Activated naive CD8-positive, alpha-beta T cell treated with anti-CD3 and anti-CD28 coated beads, Interleukin-2, amount 10 ng/mL, durations not matched to agents 7 days and 5 days (primary cell): ENCODE measurements at regions not wholly inside any gene's neighbourhood (a gene's known extent, or its start where the extent isn't known, plus 50 kb on each side); places are given as distances from the start of the nearest gene placed in this dataset.
"Not testable (repeated sequence)": the region's sequence is repeated elsewhere in the genome, so short reads cannot be mapped to it uniquely, and the experiment has no call there.

Experiments used
- ATAC-seq: fragments of 150-1000 bp; cut with Tn5 transposase; one replicate; pipeline ENCODE4 v1.10.0; 2021; ENCODE audit warnings: low read depth, moderate library complexity
- POLR2A ChIA-PET: fragments of 350-600 bp; sonication (Branson Sonifier 250); formaldehyde crosslinking; loops from one replicate; lab custom pipeline; 2021; ENCODE audit warnings: antibody characterized with exemption; lab: Charles Lee
- DNase-seq: peaks from one replicate; pipeline ENCODE4 v3.0.0; 2021
- H3K27ac Mint-ChIP-seq: one replicate; pipeline ENCODE4 v1.8.0; 2022; ENCODE audit warnings: mild to moderate bottlenecking, mixed read lengths
- H3K27me3 Mint-ChIP-seq: one replicate; pipeline ENCODE4 v1.8.0; 2022; ENCODE audit warnings: mild to moderate bottlenecking, moderate library complexity, mixed read lengths
- H3K36me3 Mint-ChIP-seq: one replicate; pipeline ENCODE4 v1.8.0; 2021; ENCODE audit warnings: mild to moderate bottlenecking, mixed read lengths
- H3K4me1 Mint-ChIP-seq: one replicate; pipeline ENCODE4 v1.8.0; 2021; ENCODE audit warnings: mixed read lengths
- H3K4me3 Mint-ChIP-seq: one replicate; pipeline ENCODE4 v1.8.0; 2022; ENCODE audit warnings: mild to moderate bottlenecking, moderate library complexity, mixed read lengths
- H3K9me3 Mint-ChIP-seq: one replicate; pipeline ENCODE4 v1.8.0; 2021; ENCODE audit warnings: mixed read lengths

GRCh38 chr6:112909781-112910180, 562.7 kb downstream of the RFPL4B start:
- no peaks in the 10 kb centered on the region for H3K9me3 Mint-ChIP-seq
- H3K27ac Mint-ChIP-seq: no peak overlapping the region
- no peaks in the 10 kb centered on the region for H3K36me3 Mint-ChIP-seq
- H3K27me3 Mint-ChIP-seq: no peaks in the 10 kb centered on the region
- DNase-seq (no peak), ATAC-seq (no peak)
- no peak overlapping the region for H3K4me3 Mint-ChIP-seq
- no peaks in the 10 kb centered on the region for H3K4me1 Mint-ChIP-seq
- POLR2A ChIA-PET: no interaction called here

DNA sequence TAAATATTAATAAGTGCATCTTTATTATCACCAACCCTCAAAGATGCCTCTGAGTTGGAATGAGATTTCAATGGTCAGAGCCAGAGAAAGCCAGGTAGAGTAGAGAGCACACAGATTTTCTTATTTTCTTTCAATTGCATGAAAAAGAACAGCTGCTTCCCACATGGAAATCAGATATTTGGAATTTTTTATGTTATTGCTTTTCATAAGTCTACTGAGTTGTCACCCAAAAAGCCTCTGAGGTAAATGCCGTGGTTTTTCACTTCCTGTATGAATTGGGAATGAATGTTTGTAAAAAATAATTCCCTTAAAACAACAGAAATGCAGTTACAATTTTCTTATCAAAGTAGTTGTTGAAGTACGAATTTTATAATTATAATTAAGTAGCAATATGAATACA, 563.1 kb downstream of the RFPL4B start:
- ATAC-seq: no peak

DNA sequence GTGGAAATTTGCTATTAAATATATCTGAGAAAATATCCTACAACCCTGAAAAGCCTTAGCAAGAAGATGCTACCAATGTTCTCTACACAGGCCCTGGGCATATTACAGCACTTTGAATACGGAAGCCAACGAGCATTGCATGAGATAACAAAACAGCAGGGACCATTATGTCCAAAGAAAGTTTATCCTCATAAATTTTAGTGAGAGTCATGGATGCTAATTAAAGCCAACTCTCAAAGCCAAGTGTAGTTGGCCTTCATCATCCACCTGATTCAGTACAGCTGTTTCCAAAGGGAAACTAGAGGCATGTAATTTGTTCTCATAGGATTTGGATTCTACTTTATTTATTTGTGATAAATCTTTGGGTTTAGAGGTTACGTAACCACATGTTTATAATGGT, 564.8 kb downstream of the RFPL4B start:
- Mint-ChIP-seq H3K4me3 (no peak overlapping the region), H3K27me3 (no peaks in the 10 kb centered on the region), H3K27ac (no peak overlapping the region), H3K9me3 (no peaks in the 10 kb centered on the region), H3K4me1 (no peaks in the 10 kb centered on the region), H3K36me3 (no peaks in the 10 kb centered on the region)
- ATAC-seq (no peak), DNase-seq (no peak)
- POLR2A ChIA-PET: no interaction called here

More for the DNA sequence above, 563.1 kb downstream of the RFPL4B start:
- Mint-ChIP-seq H3K4me3 (no peak overlapping the region), H3K9me3 (no peaks in the 10 kb centered on the region), H3K4me1 (no peaks in the 10 kb centered on the region), H3K27me3 (no peaks in the 10 kb centered on the region), H3K36me3 (no peaks in the 10 kb centered on the region), H3K27ac (no peak overlapping the region)
- no peak for DNase-seq
- POLR2A ChIA-PET: no interaction called here

DNA sequence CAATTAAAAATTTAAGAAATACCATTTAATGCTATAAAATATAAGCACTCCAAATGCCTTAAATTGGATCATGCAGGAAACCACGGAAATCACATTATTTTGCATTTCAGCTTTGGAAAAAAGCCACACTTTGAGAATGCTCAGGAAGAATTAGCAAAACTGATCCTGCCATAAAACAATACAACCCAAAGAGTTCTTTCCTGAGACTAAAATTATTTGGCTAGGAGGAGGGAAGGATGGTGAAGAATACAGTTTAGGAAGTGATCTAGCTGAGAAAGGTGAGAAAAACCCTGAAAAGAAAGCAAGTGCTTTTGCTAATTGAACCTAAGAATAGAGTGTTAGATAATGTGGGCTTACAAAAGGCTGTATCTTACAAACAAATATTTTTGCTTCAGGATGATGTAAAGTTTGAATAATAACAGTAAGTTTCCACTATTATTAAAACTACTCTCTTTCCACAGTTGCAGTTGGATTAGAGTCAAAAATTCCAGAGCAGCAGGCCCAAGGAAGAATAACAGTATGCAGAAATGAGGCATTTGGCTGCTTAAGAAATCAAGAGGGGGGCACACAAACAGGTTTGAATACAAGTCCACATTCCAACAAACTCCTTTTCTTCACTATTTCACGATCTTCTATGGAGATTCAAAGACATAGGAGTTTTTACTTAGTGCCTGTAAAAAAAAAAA, 565.4 kb downstream of the RFPL4B start:
- no peak for ATAC-seq
- Mint-ChIP-seq H3K4me3 (no peak overlapping the region), H3K36me3 (no peaks in the 10 kb centered on the region), H3K27ac (no peak overlapping the region), H3K27me3 (no peaks in the 10 kb centered on the region), H3K9me3 (no peaks in the 10 kb centered on the region), H3K4me1 (no peaks in the 10 kb centered on the region)
- POLR2A ChIA-PET: no interaction called here
- DNase-seq: no peak

GRCh38 chr6:112919744-112920143, 572.6 kb downstream of the RFPL4B start:
- DNase-seq, POLR2A ChIA-PET, H3K36me3 Mint-ChIP-seq, H3K4me3 Mint-ChIP-seq, H3K4me1 Mint-ChIP-seq, ATAC-seq, H3K27ac Mint-ChIP-seq, H3K9me3 Mint-ChIP-seq, H3K27me3 Mint-ChIP-seq: not testable (repeated sequence)

- no peak for DNase-seq
- POLR2A ChIA-PET: no interaction called here
- no peaks in the 10 kb centered on the region for H3K27me3 Mint-ChIP-seq
- ATAC-seq: no peak
- H3K27ac Mint-ChIP-seq: no peak overlapping the region
- H3K4me3 Mint-ChIP-seq: no peak overlapping the region
- H3K36me3 Mint-ChIP-seq: no peaks in the 10 kb centered on the region
- H3K9me3 Mint-ChIP-seq: peaks cover 3% of the 10 kb centered on the region
- H3K4me1 Mint-ChIP-seq: no peaks in the 10 kb centered on the region
Observed at GRCh38 chr6:112920994-112921393, 573.9 kb downstream of the RFPL4B start.

GRCh38 chr6:112923940-112924587, 576.9 kb downstream of the RFPL4B start:
- Mint-ChIP-seq H3K36me3 (no peaks in the 10 kb centered on the region), H3K4me3 (no peak overlapping the region), H3K9me3 (peaks cover 3% of the 10 kb centered on the region), H3K27me3 (no peaks in the 10 kb centered on the region), H3K27ac (no peak overlapping the region), H3K4me1 (no peaks in the 10 kb centered on the region)
- DNase-seq (no peak), ATAC-seq (no peak)
- POLR2A ChIA-PET: no interaction called here

- H3K4me3 Mint-ChIP-seq: no peak overlapping the region
- ATAC-seq (no peak), DNase-seq (no peak)
- POLR2A ChIA-PET: no interaction called here
- H3K4me1 Mint-ChIP-seq: no peaks in the 10 kb centered on the region
- no peaks in the 10 kb centered on the region for H3K27me3 Mint-ChIP-seq
- peaks cover 1% of the 10 kb centered on the region for H3K9me3 Mint-ChIP-seq
- no peaks in the 10 kb centered on the region for H3K36me3 Mint-ChIP-seq
- no peak overlapping the region for H3K27ac Mint-ChIP-seq
Observed at GRCh38 chr6:112925702-112926101, 578.6 kb downstream of the RFPL4B start.

- H3K4me3 Mint-ChIP-seq: no peak overlapping the region
- no peaks in the 10 kb centered on the region for H3K36me3 Mint-ChIP-seq
- POLR2A ChIA-PET: no interaction called here
- H3K27me3 Mint-ChIP-seq: no peaks in the 10 kb centered on the region
- DNase-seq (no peak), ATAC-seq (no peak)
- H3K9me3 Mint-ChIP-seq: no peaks in the 10 kb centered on the region
- H3K4me1 Mint-ChIP-seq: no peaks in the 10 kb centered on the region
- no peak overlapping the region for H3K27ac Mint-ChIP-seq
Observed at GRCh38 chr6:112927641-112928320, 580.7 kb downstream of the RFPL4B start.

DNA sequence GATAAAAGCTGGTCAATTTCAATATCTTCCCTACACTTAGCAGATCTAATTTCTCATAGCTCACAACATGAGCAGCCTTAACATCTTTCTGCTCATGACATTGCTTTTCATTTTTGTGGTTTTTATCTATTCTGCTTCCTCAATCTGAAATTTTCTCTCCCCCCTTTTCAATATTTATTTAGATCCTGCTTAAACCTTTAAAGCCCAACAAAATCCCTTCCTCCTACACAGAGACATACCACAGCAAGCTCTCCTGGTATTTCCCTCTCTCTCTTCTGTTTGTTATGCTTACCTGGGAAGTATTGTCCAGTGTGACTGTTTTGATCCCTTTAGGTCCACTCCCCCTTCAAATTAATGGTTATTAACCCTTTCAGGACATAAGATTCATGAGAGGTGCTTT, 582.5 kb downstream of the RFPL4B start:
- POLR2A ChIA-PET: no interaction called here
- Mint-ChIP-seq H3K27ac (no peak overlapping the region), H3K9me3 (no peaks in the 10 kb centered on the region), H3K27me3 (no peaks in the 10 kb centered on the region), H3K36me3 (no peaks in the 10 kb centered on the region), H3K4me1 (no peaks in the 10 kb centered on the region), H3K4me3 (no peak overlapping the region)
- no peak for DNase-seq
- ATAC-seq: no peak

DNA sequence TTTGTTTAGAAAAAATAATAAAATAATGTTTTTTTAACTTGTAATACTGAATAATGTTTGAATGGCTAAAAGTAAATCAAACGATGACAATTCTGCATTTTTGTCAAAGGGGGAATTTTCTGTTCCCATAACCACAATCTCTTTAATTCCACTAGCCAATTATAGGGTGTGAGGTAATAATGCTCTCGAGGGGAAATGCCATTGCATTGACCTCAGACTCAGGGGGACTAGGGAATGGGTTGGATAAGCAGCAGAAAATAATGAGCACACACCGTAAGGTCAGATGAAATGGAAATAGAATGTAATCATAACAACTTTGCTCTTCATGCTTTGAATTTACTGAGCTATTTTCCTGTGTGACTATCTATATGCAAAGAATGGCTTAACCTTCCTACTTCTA, 584.7 kb downstream of the RFPL4B start:
- DNase-seq: no peak
- POLR2A ChIA-PET: no interaction called here
- no peaks in the 10 kb centered on the region for H3K36me3 Mint-ChIP-seq
- no peaks in the 10 kb centered on the region for H3K27me3 Mint-ChIP-seq
- no peak overlapping the region for H3K27ac Mint-ChIP-seq
- H3K4me1 Mint-ChIP-seq: no peaks in the 10 kb centered on the region
- ATAC-seq: no peak
- H3K9me3 Mint-ChIP-seq: no peaks in the 10 kb centered on the region
- no peak overlapping the region for H3K4me3 Mint-ChIP-seq

DNA sequence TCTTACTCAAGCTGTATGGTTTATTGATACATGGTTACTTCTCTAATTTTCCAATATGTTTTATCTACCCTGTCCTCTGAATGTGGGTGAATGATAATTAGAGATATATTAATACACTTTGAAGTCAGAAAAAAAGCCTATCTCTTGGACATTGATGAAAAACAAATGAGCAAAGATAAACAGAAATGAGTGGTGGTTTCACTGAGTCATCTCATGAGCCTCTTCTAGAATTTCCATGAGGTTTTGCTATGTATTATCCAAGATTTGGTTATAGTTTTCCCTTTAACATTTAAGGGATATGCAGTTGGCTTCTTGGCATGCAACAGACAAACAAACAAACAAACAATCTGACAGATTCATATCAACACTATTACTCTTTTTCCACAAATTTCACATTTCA, 586.8 kb downstream of the RFPL4B start:
- no peaks in the 10 kb centered on the region for H3K36me3 Mint-ChIP-seq
- no peak overlapping the region for H3K27ac Mint-ChIP-seq
- H3K9me3 Mint-ChIP-seq: no peaks in the 10 kb centered on the region
- H3K27me3 Mint-ChIP-seq: no peaks in the 10 kb centered on the region
- DNase-seq: no peak
- no peak overlapping the region for H3K4me3 Mint-ChIP-seq
- H3K4me1 Mint-ChIP-seq: no peaks in the 10 kb centered on the region
- no peak for ATAC-seq
- POLR2A ChIA-PET: no interaction called here

DNA sequence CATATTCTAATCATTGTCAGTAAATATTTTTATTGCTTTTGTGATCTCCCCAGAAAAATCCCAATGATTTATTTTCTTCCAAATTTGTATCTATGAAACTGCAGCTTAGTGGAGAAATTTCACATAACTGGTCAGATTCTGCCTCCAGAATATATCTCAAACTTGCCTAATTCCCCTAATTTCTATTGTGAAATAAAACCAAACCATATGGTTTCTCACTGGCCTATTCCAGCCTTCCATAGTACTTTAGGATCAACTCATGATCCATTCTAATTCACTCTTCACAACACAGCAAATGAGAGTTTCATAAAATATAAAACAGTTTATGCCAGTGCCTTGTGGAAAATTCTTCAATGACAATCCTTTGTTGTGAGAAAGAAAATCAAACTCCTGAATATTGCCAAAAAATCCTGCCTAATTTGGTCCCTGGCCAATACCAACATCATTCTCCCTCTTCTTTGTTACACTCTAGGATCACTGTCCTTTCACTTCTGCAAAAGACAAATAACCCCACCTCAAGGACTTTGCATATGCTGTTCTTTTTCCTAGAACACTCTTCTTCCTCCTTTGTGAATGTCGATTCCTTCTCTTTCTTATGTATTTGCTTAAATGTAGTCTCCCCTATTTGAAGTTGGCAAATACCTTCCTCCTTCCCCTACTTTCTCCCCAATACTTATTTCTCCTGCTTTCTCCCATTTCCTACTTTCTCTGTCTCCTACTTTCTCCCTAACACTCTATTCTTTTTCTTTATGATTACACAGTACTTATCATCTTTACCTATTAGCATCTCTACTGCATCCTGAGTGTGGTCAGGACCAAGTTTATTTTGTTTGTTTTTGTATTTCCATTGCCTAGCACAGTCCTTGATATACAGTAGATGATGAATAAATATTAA, 587.5 kb downstream of the RFPL4B start:
- ATAC-seq: no peak
- Mint-ChIP-seq H3K36me3 (no peaks in the 10 kb centered on the region), H3K4me1 (no peaks in the 10 kb centered on the region), H3K9me3 (peaks cover 1% of the 10 kb centered on the region), H3K27ac (no peak overlapping the region), H3K27me3 (no peaks in the 10 kb centered on the region), H3K4me3 (no peak overlapping the region)
- POLR2A ChIA-PET: no interaction called here
- no peak for DNase-seq
